GM19463 (cell line): ENCODE measurements at regions not wholly inside any gene's neighbourhood (a gene's known extent, or its start where the extent isn't known, plus 50 kb on each side); places are given as distances from the start of the nearest gene placed in this dataset.

Experiments used
- ATAC-seq: cut with Tn5 transposase; IDR thresholded peaks from one replicate; pipeline ENCODE4 v1.9.1; 2021; ENCODE audit warnings: mild to moderate bottlenecking, moderate library complexity; ENCODE audit not compliant: unreplicated experiment

GRCh38 chr7:124432009-124432578, 333.5 kb downstream of the GPR37 start:
- ATAC-seq, result no peak

- ATAC-seq, result no peak
Observed at GRCh38 chr7:124429923-124430322, 335.7 kb downstream of the GPR37 start.

- ATAC-seq, result no peak
Observed at GRCh38 chr7:124428781-124429180, 336.8 kb downstream of the GPR37 start.

GRCh38 chr7:124426621-124427020, 339.0 kb downstream of the GPR37 start:
- ATAC-seq, result no peak

- no peak for ATAC-seq
Observed at GRCh38 chr7:124423863-124424262, 341.7 kb downstream of the GPR37 start.

GRCh38 chr7:124422081-124422480, 343.5 kb downstream of the GPR37 start:
- no peak for ATAC-seq

- ATAC-seq, result no peak
Observed at GRCh38 chr7:124420367-124420766, 345.2 kb downstream of the GPR37 start.

GRCh38 chr7:124413029-124413428, 352.6 kb downstream of the GPR37 start:
- peak; percentile 46 for ATAC-seq

GRCh38 chr7:124412531-124412930, 353.1 kb downstream of the GPR37 start:
- no peak for ATAC-seq

- peak; percentile 63 for ATAC-seq
Observed at GRCh38 chr7:124411796-124412195, 353.8 kb downstream of the GPR37 start.

- ATAC-seq, result no peak
Observed at GRCh38 chr7:124403587-124403986, 362.0 kb downstream of the GPR37 start.

GRCh38 chr7:124403112-124403511, 362.5 kb downstream of the GPR37 start:
- ATAC-seq, result no peak

GRCh38 chr7:124399941-124400340, 365.7 kb downstream of the GPR37 start:
- ATAC-seq, result peak; percentile 76

- ATAC-seq, result no peak
Observed at GRCh38 chr7:124398937-124399552, 366.2 kb upstream of the TMEM229A start.

GRCh38 chr7:124397134-124397533, 364.3 kb upstream of the TMEM229A start:
- ATAC-seq, result no peak

GRCh38 chr7:124390301-124390700, 357.4 kb upstream of the TMEM229A start:
- no peak for ATAC-seq

- ATAC-seq, result no peak
Observed at GRCh38 chr7:124388751-124389150, 355.9 kb upstream of the TMEM229A start.

- ATAC-seq, result no peak
Observed at GRCh38 chr7:124387056-124387455, 354.2 kb upstream of the TMEM229A start.

GRCh38 chr7:124379296-124379695, 346.4 kb upstream of the TMEM229A start:
- no peak for ATAC-seq

- no peak for ATAC-seq
Observed at GRCh38 chr7:124376111-124376510, 343.2 kb upstream of the TMEM229A start.

- no peak for ATAC-seq
Observed at GRCh38 chr7:124375391-124375790, 342.5 kb upstream of the TMEM229A start.

- no peak for ATAC-seq
Observed at GRCh38 chr7:124369310-124369709, 336.4 kb upstream of the TMEM229A start.

GRCh38 chr7:124366118-124366517, 333.3 kb upstream of the TMEM229A start:
- ATAC-seq, result no peak
